ENCODE measurements at regions not wholly inside any gene's neighbourhood (a gene's known extent, or its start where the extent isn't known, plus 50 kb on each side); places are given as distances from the start of the nearest gene placed in this dataset.
"Not testable (repeated sequence)": the region's sequence is repeated elsewhere in the genome, so short reads cannot be mapped to it uniquely, and the experiment has no call there.

DNA sequence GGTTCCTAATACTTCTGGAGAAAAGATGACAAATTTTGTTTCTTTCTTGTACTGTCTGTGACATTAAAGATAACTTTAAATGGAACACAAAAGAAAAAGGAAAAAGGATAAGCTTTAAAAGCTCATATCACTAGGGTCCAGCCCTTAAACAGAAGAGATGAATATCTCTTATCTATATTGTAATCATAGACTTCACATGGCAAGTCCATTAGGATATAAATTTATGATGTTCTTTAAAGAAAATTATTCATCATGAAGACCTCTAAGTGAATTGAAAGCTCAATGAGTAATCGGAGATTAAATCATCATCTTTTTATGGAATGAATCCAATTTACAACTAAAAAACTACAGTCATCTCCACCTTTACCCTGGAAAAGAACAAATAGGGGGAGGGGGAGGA, 111.6 kb upstream of the SATB2 start:
- no peak overlapping the region for H3K27ac ChIP-seq
- TF ChIP-seq CTCF (conservative IDR thresholded peaks at IDR 0.05), result no peak

GRCh38 chr2:199558156-199558555, 100.4 kb upstream of the SATB2 start:
- H3K27ac ChIP-seq, result no peak overlapping the region
- TF ChIP-seq CTCF (conservative IDR thresholded peaks at IDR 0.05), result no peak

- no peak for TF ChIP-seq CTCF (conservative IDR thresholded peaks at IDR 0.05)
- H3K27ac ChIP-seq, result no peak overlapping the region
These were observed 99.0 kb upstream of the SATB2 start for GRCh38 chr2:199556527-199557285.

GRCh38 chr2:199554026-199554425, 96.3 kb upstream of the SATB2 start:
- no peak for TF ChIP-seq CTCF (conservative IDR thresholded peaks at IDR 0.05)

GRCh38 chr2:199552141-199552540, 94.4 kb upstream of the SATB2 start:
- no peak for TF ChIP-seq CTCF (conservative IDR thresholded peaks at IDR 0.05)
- no peak overlapping the region for H3K27ac ChIP-seq

More at GRCh38 chr2:199554026-199554425, 96.3 kb upstream of the SATB2 start:
- no peak overlapping the region for H3K27ac ChIP-seq

- TF ChIP-seq CTCF (conservative IDR thresholded peaks at IDR 0.05), result no peak
- no peak overlapping the region for H3K27ac ChIP-seq
These were observed 86.0 kb upstream of the SATB2 start for GRCh38 chr2:199543606-199544172.

- TF ChIP-seq CTCF (conservative IDR thresholded peaks at IDR 0.05), result no peak
- no peak overlapping the region for H3K27ac ChIP-seq
These were observed 77.9 kb upstream of the SATB2 start for GRCh38 chr2:199535445-199536177.

DNA sequence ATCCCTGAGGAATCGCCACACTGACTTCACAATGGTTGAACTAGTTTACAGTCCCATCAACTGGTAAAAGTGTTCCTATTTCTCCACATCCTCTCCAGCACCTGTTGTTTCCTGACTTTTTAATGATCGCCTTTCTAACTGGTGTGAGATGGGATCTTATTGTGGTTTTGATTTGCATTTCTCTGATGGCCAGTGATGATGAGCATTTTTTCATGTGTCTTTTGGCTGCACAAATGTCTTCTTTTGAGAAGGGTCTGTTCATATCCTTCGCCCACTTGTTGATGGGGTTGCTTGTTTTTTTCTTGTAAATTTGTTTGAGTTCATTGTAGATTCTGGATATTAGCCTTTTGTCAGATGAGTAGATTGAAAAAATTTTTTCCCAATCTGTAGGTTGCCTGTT, 76.1 kb upstream of the SATB2 start:
- H3K27ac ChIP-seq, result not testable (repeated sequence)

All from VCaP (cell line).